Neural crest cell (in vitro differentiated cells): ENCODE measurements at regions not wholly inside any gene's neighbourhood (a gene's known extent, or its start where the extent isn't known, plus 50 kb on each side); places are given as distances from the start of the nearest gene placed in this dataset.

ENCODE experiments used
- DNase-seq: peaks from one replicate; pipeline ENCODE4 v3.0.0; 2021; ENCODE audit warnings: low read depth, mixed read lengths, low spot score
- H3K27ac Mint-ChIP-seq: one replicate; pipeline ENCODE4 v1.8.0; 2021; ENCODE audit warnings: mild to moderate bottlenecking, mixed read lengths; ENCODE audit not compliant: unreplicated experiment
- H3K27me3 Mint-ChIP-seq: 2 replicates; pipeline ENCODE4 v1.8.0; 2021; ENCODE audit warnings: low read depth, mild to moderate bottlenecking, mixed read lengths
- H3K36me3 Mint-ChIP-seq: 2 replicates; pipeline ENCODE4 v1.8.0; 2021; ENCODE audit warnings: low read depth, mild to moderate bottlenecking, mixed read lengths
- H3K4me1 Mint-ChIP-seq: 2 replicates; pipeline ENCODE4 v1.8.0; 2021; ENCODE audit warnings: mixed read lengths
- H3K4me3 Mint-ChIP-seq: one replicate; pipeline ENCODE4 v1.8.0; 2021; ENCODE audit warnings: mild to moderate bottlenecking, mixed read lengths
- H3K9me3 Mint-ChIP-seq: 2 replicates; pipeline ENCODE4 v1.8.0; 2021; ENCODE audit warnings: mixed read lengths
- CTCF ChIP-seq: fragments of 200-600 bp; sonication (generic); conservative IDR thresholded peaks from 2 replicates; pipeline ENCODE4 v1.5.0; 2021; ENCODE audit warnings: antibody characterized with exemption, mild to moderate bottlenecking

GRCh38 chrX:20477836-20478524 is 211.3 kb upstream of the RPS6KA3 start:
- no peak overlapping the region for H3K27ac Mint-ChIP-seq
- no peaks in the 10 kb centered on the region for H3K27me3 Mint-ChIP-seq
- no peaks in the 10 kb centered on the region for H3K36me3 Mint-ChIP-seq
- H3K4me3 Mint-ChIP-seq = no peak overlapping the region
- H3K4me1 Mint-ChIP-seq = peaks cover 3% of the 10 kb centered on the region
- no peak for DNase-seq
- TF ChIP-seq CTCF = no peak
- peaks cover 7% of the 10 kb centered on the region for H3K9me3 Mint-ChIP-seq

- H3K4me3 Mint-ChIP-seq = no peak overlapping the region
- peaks cover 7% of the 10 kb centered on the region for H3K4me1 Mint-ChIP-seq
- H3K27ac Mint-ChIP-seq = no peak overlapping the region
- TF ChIP-seq CTCF = no peak
- H3K27me3 Mint-ChIP-seq = no peaks in the 10 kb centered on the region
- no peak for DNase-seq
- no peaks in the 10 kb centered on the region for H3K36me3 Mint-ChIP-seq
- peaks cover 9% of the 10 kb centered on the region for H3K9me3 Mint-ChIP-seq
Observed at GRCh38 chrX:20477219-20477618, 210.5 kb upstream of the RPS6KA3 start.

DNA sequence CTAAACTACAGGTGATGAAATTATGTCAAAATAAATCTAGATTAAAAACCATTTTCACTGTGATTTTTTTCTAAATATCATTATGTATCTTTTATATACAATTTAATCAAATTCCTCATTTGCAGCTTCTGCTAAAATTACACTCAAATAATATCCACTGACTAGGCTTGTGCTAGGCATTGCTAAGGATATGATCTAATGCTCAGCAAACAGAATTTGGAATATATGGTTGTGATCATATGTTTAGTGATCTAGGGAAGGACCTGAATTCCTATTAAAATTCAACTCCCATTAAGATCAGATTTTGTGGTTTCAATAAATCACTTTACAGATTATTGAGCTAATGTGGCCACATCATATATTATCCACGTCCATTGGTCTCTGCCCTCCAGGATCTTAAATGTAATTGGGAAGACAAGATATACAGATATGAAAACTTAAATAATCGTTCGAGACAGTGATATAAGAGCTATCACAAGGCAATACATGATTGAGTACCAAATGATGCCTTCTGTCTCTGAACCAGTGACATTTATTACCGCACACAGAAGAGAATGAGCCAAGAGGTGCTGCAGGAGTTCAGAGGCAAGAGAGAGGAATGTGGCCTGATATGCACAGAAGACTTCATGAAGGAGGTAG is 206.0 kb upstream of the RPS6KA3 start:
- H3K4me1 Mint-ChIP-seq = peaks cover 11% of the 10 kb centered on the region
- DNase-seq = no peak
- H3K9me3 Mint-ChIP-seq = peaks cover 6% of the 10 kb centered on the region
- H3K36me3 Mint-ChIP-seq = no peaks in the 10 kb centered on the region
- no peaks in the 10 kb centered on the region for H3K27me3 Mint-ChIP-seq
- H3K27ac Mint-ChIP-seq = no peak overlapping the region
- TF ChIP-seq CTCF = no peak
- H3K4me3 Mint-ChIP-seq = no peak overlapping the region

- no peak for TF ChIP-seq CTCF
- Mint-ChIP-seq H3K27me3 (no peaks in the 10 kb centered on the region), H3K36me3 (no peaks in the 10 kb centered on the region), H3K4me3 (no peak overlapping the region), H3K9me3 (peaks cover 7% of the 10 kb centered on the region), H3K27ac (no peak overlapping the region), H3K4me1 (peaks cover 16% of the 10 kb centered on the region)
- no peak for DNase-seq
Observed at GRCh38 chrX:20472148-20472547, 205.4 kb upstream of the RPS6KA3 start.

- no peaks in the 10 kb centered on the region for H3K27me3 Mint-ChIP-seq
- peaks cover 17% of the 10 kb centered on the region for H3K4me1 Mint-ChIP-seq
- peak overlapping the region; percentile 16 for H3K4me3 Mint-ChIP-seq
- no peak for DNase-seq
- peaks cover 10% of the 10 kb centered on the region for H3K9me3 Mint-ChIP-seq
- H3K27ac Mint-ChIP-seq = peak overlapping the region; percentile 45
- no peaks in the 10 kb centered on the region for H3K36me3 Mint-ChIP-seq
- TF ChIP-seq CTCF = no peak
Observed at GRCh38 chrX:20471483-20471882, 204.8 kb upstream of the RPS6KA3 start.
